ENCODE measurements at regions not wholly inside any gene's neighbourhood (a gene's known extent, or its start where the extent isn't known, plus 50 kb on each side); places are given as distances from the start of the nearest gene placed in this dataset.

DNA sequence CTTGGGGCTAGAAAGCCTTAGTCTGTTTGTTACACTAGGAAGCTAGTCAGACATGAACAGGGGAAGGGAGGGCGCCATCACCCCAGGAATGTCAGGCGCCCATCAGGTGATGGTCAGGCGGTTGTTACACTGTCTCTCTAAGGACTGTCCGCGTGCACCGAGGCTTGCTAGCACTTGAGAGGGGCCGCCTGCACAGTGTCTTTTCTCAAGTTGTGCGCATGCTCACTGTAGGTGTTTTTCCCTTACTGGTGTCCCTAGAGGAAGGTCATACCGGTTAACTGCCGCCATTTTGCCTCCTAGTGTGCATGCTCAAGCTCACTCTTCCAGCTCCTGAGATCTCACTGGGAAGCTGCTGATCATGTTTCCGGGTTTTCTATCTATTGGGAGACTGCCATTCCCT lies 855.0 kb upstream of the TMEM132C start:
- DNase-seq = no peak

DNA sequence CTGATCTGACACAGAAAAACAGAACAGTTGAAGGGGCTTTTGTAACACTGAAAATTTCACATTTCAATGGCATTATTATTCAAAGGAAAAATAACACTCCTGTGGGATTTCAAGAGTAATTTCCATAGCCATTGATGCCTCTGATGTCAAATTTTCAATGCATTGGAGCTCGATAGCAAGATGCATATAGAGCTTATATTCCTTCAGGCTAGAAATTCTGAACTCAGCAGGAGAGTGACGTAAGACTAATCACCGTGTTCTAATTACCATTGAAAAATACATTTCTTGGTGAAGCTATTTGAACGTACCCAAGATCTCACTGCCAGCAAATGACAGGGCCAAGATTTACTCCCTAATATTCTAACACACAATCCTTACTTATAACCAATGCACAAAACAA lies 854.1 kb upstream of the TMEM132C start:
- DNase-seq = no peak

DNA sequence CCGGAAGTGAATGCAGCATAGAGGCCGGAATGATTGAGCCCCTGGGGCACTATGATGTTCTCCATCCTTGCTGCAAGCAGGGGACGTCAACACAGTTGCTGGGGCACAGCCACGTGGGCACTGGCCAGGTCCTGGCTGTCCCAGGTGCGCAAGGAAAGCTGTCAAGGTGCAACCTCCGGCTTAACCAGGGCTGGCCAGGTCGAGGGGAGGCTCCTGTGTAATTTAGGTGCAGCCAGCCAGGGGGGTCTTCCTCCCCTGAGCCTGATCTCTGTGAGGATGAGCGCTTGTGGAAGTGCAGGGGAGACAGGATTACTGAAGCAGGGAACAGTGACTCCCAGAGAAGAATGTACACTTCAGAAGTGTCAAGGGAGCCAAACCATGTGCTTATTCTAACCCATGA lies 852.8 kb upstream of the TMEM132C start:
- no peak for DNase-seq

DNA sequence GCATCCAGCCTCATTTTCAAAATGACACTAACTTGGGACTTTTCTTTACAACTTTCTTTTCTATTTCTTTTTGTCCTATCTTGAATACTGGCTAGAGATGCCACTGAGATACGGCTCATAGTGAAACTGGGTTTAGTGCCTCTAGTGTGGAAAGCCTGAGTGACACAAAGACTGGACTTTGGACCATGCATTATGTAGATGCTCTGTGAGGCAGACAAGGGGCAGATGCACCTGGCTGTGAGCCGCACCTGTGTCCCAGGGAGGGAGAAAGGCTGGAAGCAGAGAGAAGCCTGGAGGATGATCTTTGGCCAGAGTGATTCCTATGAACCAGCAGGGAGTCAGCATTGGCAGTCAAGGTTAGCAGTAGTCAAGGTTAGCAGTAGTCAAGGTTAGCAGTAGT lies 852.3 kb upstream of the TMEM132C start:
- DNase-seq = no peak

DNA sequence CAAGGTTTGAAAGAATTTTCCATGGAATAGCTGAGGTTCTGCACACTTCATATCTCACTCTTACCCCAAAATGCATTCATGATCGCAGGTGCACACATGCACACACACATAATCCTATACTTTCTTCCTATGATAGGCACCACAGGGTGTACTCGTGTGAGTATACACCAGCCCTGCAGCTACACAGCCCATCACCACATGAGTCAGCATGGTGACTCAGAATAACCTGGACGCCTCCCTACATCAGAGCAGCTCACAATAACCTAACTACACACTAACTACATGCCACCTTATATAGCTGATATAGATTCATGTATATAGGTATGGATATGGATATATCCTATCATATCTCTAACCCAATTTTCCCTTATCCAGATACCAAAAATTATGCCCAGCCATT lies 850.2 kb upstream of the TMEM132C start:
- no peak for DNase-seq

DNA sequence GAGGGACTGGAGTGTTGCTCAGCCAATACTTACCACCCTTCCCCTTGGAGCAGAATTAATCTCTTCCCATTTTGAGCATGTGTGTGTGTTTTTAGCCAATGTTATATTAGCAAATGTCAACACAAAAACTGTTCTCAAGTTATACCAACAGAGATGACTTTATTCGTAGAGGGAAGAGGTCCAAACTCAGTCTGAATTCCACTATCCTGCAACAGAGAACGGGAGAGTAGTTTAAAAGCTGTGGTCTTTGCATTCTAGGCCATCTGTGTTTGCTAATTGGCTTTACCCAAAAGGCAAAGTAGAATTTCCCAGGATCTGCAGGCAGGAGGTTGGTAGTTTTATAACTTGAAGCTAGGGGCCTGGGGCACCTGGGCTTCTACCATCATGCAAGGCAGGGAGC lies 847.9 kb upstream of the TMEM132C start:
- DNase-seq = no peak

DNA sequence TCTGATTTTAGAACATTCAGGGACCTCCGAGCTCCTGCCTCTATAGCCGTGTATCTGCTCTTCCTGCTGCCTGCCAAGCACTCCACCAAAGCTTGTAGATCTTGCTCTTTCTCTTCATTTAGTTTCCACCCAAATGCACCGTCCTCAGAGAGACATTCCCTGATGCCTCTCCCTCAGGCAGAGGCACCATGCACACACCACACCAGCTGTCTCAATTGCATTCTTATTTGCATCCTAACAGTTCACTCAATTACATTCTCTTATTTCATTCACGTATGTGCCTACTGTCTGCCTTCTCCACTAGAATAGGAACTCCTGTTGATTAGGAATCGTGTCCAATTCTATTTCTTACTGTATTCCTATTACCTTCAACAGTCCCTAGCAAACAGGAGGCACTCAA lies 845.4 kb upstream of the TMEM132C start:
- DNase-seq = no peak

DNA sequence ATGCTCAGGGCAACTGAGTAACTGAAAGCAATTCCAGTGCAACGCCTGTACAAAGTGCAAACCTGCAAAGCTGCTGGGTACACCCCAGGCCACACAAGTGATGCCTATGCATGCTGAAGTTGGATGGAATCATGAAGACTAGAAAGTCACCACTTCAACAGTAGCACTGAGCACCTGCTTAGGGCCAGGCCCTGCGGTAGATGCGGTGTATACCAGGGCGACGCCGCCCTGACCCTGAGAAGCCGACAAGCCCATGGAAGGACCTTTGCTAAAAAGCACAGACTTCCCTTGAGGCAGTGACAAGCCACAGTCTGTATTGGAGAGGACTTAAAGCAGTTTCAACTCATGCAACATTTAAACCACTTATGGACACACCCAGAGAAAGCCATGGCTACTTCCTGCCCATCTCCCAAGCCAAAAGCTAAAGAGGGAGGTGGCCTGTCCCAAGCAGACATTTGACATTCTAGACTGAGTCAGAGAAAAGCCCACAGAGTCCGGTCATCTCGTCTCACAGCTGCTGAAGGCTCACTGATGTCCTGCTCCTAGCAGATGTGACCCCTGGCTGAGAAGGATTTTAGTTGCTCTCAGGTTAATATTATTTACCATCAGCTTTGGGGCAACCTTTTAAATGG lies 843.9 kb upstream of the TMEM132C start:
- DNase-seq = no peak

DNA sequence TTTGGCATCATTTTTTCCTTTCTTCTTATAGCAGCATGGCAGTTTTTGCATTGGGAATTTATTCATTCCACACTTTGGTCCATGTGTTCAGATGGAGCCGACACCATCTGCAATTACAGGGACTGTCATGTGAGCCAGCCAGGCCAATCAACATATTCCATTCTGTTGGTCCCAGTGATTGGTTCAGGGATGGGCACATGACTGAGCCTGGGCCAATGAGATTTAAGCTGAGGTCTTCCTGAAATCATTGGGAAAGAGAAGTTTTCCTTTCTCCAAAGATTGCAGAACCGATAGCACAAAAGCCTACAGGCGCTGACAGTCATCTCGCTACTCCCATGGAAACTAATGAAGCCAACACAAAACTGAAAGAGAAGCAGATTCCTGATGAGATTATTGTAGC lies 841.5 kb upstream of the TMEM132C start:
- DNase-seq = no peak

DNA sequence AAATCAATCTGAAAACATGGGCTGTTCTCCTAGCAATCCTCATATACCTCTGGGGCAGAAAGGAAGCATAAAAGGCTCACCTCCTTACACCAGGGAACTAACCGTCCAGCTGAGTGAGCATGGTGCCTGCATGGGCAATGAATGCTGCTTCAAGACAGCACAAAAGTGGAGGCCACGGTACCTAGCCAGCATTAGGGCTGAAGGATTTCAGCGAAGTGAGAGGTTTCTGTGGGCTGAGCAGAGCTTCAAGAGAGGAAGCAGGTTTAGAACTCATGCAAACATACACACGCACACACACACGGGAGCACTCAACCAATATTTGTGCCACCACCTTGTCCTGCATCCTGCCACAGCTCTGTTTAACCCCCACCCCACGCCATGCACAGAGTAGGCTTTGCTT lies 838.5 kb upstream of the TMEM132C start:
- no peak for DNase-seq

DNA sequence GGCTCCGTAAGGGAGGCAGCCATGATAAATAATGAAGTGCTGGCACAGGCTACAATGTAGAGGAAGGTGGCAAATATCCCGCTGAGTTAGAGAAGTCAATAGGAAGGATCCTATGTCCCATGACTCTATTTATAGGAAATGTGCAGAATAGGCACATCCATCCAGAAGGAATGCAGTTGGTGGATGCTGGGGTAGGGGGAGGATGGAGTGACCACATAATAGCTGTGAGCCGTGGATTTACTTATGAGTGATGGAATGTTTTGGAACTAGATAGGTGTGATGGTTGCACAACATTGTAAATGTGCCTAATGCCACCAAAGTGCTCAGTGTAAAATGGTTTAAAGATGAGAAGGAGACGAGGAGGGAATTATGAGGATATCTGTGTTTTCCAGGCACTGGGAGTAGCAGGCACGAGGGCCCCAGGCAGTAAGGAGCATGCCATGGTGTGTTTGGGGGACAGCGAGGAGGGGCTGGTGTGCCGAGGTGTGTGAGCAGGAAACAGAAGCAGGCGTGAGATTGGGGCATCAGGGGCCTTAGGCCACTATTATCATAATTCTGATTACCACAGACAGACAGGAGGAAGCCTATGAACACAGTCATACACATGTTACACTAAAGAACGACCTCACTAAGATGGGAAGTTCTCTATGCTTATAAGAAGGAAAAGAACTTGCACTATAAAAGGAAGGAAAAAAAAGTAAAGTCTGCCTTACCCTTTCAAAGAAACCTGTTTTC lies 837.3 kb upstream of the TMEM132C start:
- DNase-seq = no peak

DNA sequence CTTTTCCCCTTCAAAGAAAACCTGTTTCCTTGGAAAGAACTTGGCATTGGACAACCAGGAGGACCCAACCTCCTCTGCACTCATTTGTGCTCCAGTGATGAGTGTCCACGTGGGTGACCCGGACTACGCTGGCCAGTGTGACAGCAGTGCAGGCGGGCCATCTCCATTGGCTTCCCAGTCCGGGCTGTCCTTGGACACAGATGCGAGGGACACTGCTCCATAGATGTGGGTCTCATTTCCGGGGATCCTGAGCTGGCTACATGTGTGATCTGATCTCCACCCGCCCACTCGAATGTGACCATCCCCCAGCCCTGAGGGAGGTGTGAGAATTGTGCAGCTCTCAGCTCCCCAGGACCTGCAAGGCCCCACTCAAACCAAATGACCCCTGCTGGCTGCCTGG lies 836.6 kb upstream of the TMEM132C start:
- no peak for DNase-seq

DNA sequence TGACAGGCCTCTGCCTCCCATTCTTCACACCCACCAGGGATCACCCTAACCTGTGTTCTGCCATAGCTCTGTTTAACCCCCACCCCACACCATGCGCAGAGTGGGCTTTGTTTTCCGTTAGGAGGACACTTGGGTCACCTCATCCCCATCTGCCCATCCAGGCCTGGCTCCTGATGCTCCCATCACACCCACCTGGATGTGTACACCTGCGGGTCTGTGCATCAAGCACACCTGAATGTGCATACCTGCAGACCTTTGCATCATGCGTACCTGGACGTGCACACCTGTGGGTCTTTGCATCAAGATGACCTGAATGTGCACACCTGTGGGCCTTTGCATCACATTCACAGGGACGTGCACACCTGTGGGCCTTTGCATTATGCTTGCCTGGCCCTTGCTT lies 835.8 kb upstream of the TMEM132C start:
- no peak for DNase-seq

DNA sequence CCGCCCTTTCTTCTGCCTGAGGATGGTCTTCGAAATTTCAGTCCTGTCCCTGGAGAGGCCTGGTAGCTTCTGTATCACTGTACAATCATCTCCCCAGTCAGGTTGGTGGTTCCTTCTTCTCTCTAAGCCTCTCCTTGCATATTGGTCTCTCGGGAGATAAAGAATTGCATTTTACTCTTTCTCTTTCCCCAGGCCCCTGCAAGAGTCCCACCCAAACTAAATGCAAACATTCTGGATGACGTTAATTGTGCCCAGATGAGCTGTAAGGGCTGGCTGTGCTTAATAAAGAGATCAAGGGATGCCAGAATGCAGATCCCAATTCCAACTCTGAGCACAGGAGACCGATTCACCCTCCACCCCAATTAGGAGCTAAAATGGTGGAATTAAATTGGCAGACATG lies 835.4 kb upstream of the TMEM132C start:
- DNase-seq = no peak

DNA sequence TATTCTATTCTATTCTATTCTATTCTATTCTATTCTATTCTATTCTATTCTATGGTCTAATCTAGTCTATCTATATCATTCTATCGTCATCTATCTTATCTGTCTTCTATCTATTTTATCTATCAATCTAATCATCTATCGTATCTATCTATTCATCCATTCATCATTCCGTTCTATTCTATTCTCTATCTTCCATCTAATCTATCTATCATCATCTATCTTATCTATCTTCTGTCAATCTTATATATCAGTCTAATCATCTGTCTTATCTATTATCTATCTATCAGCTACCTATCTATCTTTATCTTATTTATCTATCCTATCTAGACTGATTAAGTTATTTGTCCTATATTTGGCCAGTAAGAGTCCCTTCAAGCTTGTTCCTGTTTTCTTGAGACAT lies 831.5 kb upstream of the TMEM132C start:
- no peak for DNase-seq

DNA sequence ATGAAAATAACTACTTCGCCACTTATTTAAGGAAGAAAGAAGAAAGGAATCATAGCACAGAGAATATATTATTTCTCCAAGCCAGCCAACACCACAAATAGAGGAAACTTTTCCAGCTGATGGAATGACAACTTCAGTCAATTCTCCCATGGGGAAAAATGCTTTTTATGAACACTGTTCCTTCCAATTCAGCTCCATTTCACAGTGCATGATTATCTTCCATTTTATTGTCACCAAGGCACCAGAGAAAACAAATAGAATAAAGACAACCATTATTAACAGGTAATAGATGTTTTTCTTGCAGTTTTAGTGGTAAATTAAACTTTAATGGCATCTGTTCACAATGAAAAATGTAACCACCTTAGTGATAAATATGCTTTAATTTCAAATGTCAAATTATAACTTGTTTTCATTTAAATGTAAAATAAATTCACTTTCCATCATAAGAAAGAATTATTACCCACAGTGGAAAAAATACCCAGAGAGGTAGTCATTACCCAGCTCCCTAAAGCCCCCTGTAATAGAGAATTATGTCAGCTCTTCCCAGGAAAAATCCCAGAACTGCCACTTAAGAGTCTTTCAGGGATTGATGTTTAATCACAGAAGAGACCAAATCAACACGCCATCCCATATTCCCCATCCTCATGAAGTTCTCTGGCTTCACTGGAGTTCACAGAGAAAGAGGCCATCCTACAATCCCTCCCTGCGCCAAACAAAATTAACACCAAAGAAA lies 828.3 kb upstream of the TMEM132C start:
- no peak for DNase-seq

DNA sequence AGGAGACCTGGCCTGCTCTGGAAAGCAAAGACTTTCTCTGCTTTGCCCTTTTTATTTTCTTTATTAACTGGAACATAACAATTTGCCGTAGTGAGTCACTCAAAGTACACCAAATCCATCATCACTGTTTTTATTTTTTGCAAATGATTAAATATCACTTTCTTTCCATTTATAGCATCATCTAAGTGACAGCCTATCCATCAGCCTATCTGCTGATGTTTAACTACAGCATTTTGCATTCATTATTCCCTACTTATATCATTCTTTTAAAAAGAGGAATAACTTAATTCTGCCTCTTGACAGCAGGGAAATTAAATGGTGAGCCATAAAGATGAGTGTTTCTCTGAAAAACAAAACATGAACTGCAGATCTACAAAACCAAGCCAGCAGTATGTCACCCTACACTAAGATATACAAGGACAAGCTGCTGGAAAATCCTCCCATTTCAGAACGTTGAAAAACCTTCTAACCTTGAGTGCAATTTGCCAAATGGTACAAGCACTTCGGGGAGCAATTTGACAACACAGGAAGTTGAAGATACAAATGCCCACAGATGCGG lies 821.3 kb upstream of the TMEM132C start:
- DNase-seq = no peak

DNA sequence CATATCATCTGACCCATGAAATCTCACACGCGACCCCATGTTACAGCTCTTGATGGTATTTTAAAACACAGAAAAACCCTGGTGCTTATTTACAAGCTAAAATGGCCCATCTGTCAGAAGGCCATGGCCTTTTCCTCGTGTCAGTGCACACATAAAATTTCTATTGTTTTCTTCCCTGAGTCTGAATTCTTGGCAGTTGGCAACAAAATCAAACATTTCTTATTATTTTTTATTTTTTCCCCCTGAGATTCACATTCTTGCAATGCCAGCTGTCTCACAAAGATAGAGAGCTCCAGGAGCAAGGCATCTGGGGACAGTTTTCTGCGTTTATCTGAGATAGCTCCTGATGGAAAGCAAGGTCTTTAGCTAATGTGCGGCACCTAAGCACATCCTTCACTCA lies 818.1 kb upstream of the TMEM132C start:
- DNase-seq = no peak

DNA sequence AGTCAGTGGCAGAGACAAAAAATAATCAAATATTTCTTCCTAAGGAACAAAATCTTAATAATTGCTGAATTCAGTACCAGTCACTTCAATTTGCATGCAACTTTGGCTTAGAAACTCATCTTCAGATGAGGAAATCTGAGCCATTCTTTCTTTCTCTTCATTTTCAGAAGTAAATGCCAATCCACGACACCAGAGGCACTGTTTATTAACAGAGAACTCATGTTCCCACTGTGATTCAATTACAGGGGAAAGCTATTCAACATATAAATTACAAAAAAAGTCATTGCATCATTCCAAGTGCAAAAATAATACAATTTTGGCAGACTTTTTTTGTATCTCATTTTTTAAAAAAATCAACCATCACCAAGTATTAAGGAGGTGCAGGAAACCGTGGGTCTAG lies 816.1 kb upstream of the TMEM132C start:
- no peak for DNase-seq

DNA sequence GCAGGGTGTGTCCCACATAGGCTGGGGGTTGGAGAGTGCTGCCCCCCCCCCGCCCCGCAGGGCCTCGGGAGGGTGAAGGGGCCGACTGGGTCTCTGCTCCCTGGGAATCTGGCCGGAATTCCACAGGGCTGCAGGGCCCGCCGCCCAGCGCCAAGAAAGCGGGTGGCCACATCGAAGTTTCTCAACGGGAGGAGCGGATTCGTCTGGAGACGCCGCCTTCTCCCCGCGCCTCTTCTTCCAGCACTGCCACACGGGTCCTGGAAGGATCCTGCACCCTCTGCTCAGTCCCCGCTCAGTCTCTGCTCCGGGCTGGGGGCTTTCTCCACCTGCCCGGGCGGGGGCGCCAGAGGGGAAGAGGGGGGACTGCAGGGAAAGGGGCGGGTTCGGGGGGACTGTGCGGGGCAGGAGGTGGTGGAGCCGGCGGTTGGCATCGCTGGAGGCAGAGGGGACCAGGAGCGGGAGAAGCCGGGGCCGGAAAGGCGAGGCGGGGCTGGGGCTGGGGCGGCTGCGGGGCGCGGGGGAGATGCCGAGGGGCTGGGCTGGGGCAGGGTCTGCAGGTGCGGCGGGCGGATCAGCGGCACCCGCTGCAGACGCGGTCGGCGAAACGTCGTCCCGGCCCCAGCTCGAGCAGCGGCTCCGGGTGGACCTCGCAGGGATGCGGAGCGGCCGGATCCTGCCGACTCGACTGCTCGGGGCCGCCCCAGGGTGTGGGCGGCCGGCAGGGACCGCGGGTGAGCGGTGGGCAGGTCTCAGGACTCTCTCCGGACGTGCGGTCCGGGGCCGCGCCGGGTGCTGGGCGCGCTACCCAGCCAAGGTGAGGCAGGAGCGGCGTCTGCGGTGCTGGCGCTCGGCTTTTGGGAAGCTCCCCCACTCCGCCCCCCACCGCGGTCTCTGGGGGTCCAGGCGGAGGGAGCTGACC lies 811.4 kb upstream of the TMEM132C start:
- DNase-seq = no peak

DNA sequence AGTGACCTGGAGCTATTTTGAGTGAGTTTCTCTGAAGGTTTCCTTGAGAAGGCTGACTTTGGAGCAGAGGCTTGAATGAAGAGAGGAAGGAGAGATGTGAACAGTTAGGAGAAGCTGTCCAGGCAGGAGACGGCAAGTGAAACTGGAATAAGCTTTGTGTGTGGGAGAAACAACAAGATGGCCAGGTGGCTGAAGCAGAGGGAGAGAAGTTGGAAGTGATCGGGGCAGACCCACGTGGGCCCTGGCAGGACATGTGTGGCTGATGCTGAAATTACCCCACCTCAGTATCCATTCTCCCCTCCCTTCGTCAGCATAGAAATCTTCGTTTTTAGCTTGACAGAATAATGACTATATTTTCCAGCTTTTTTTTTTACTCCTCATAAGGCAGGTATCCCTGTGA lies 809.2 kb upstream of the TMEM132C start:
- no peak for DNase-seq

DNA sequence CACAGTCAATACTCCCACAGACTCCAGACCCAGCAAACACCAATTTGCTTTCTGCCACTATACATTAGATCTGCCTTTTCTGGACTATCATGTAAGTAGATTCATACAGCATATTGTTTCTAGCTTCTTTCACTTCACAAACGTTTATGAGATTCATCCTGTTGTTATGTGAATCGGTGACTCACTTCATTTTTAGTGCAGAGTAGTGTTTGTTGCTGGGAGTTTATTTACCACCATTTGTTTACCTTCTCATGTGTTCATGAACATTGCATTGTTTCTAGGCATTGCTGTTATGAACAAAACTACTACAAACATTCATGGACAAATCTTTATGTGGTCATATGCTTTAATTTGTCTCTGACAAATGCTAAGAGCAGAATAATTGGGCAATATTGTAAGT lies 807.8 kb upstream of the TMEM132C start:
- no peak for DNase-seq

DNA sequence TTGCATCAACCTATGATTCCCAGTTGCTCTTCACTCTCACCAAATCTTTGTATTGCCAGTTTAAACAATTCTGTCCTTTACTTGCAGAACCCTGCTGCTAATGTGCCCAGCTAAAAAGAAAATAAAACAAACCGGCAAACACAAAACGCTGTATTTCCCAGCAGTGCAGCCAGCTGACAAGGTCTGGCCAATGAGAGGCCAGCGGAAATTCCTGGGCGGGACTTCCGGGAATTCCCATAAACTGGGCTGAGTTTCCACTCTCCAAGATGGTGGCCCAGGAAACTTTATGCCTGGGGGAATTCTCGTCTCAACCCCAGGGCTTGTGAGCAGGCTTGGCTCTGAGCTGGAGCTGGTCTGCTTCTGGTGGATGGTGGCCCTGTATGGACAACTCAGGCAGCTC lies 807.3 kb upstream of the TMEM132C start:
- no peak for DNase-seq

All from midbrain (tissue), 1 donor.